H9 (cell line): ENCODE measurements at regions not wholly inside any gene's neighbourhood (a gene's known extent, or its start where the extent isn't known, plus 50 kb on each side); places are given as distances from the start of the nearest gene placed in this dataset.

Experiments used
- DNase-seq: peaks from one replicate; pipeline ENCODE4 v3.0.0-alpha.2; 2017
- H2AFZ ChIP-seq: one replicate; pipeline ENCODE4 v1.6.1; 2013; ENCODE audit warnings: mild to moderate bottlenecking, low read length, control low read depth, moderate library complexity
- H2AK5ac ChIP-seq: 2 replicates; pipeline ENCODE4 v1.6.1; 2013; ENCODE audit warnings: low read length, control low read depth, mixed read lengths; ENCODE audit not compliant: insufficient read length
- H2BK120ac ChIP-seq: one replicate; pipeline ENCODE4 v1.6.1; 2013; ENCODE audit warnings: low read depth, mild to moderate bottlenecking, low read length, control low read depth, inconsistent platforms; ENCODE audit not compliant: poor library complexity, severe bottlenecking
- H2BK12ac ChIP-seq: 2 replicates; pipeline ENCODE4 v1.6.1; 2013; ENCODE audit warnings: low read length, control low read depth, mixed read lengths, low read depth; ENCODE audit not compliant: insufficient read length
- H2BK15ac ChIP-seq: 2 replicates; pipeline ENCODE4 v1.6.1; 2013; ENCODE audit warnings: low read depth, low read length, control low read depth
- H2BK20ac ChIP-seq: one replicate; pipeline ENCODE4 v1.6.1; 2013; ENCODE audit warnings: low read depth, mild to moderate bottlenecking, low read length, control low read depth, inconsistent platforms; ENCODE audit not compliant: poor library complexity, severe bottlenecking
- H2BK5ac ChIP-seq: 2 replicates; pipeline ENCODE4 v1.6.1; 2013; ENCODE audit warnings: low read length, control low read depth, mixed read lengths; ENCODE audit not compliant: insufficient read length
- H3K14ac ChIP-seq: 2 replicates; pipeline ENCODE4 v1.6.1; 2013; ENCODE audit warnings: low read length, control low read depth; ENCODE audit not compliant: insufficient read depth
- H3K18ac ChIP-seq: 2 replicates; pipeline ENCODE4 v1.6.1; 2013; ENCODE audit warnings: low read depth, mild to moderate bottlenecking, mixed read lengths, low read length, control low read depth; ENCODE audit not compliant: insufficient read length
- H3K23ac ChIP-seq: 2 replicates; pipeline ENCODE4 v1.6.1; 2013; ENCODE audit warnings: low read length, control low read depth, mixed read lengths, low read depth; ENCODE audit not compliant: insufficient read length
- H3K23me2 ChIP-seq: 2 replicates; pipeline ENCODE4 v1.6.1; 2013; ENCODE audit warnings: low read depth, mild to moderate bottlenecking, mixed read lengths, low read length, control low read depth; ENCODE audit not compliant: insufficient read length, poor library complexity, severe bottlenecking
- H3K27ac ChIP-seq: 2 replicates; pipeline ENCODE4 v1.5.1; 2013; ENCODE audit warnings: low read length, control low read depth, mixed read lengths, low read depth; ENCODE audit not compliant: insufficient read length
- H3K27me3 ChIP-seq: 2 replicates; pipeline ENCODE4 v1.6.1; 2013; ENCODE audit warnings: low read length, control low read depth, inconsistent platforms; ENCODE audit not compliant: insufficient read depth
- H3K4ac ChIP-seq: 2 replicates; pipeline ENCODE4 v1.6.1; 2013; ENCODE audit warnings: low read depth, mild to moderate bottlenecking, control low read depth, inconsistent platforms, low read length, moderate library complexity
- H3K4me1 ChIP-seq: 2 replicates; pipeline ENCODE4 v1.6.1; 2013; ENCODE audit warnings: low read length, control low read depth, inconsistent platforms; ENCODE audit not compliant: insufficient read depth
- H3K4me2 ChIP-seq: 2 replicates; pipeline ENCODE4 v1.6.1; 2013; ENCODE audit warnings: low read length, control low read depth, mixed read lengths; ENCODE audit not compliant: insufficient read length, insufficient read depth
- H3K56ac ChIP-seq: 2 replicates; pipeline ENCODE4 v1.6.1; 2013; ENCODE audit warnings: low read depth, mild to moderate bottlenecking, mixed read lengths, low read length, control low read depth; ENCODE audit not compliant: insufficient read length
- H3K79me1 ChIP-seq: 2 replicates; pipeline ENCODE4 v1.6.1; 2013; ENCODE audit warnings: low read depth, mild to moderate bottlenecking, moderate library complexity, low read length, control low read depth, inconsistent platforms; ENCODE audit not compliant: insufficient read depth, poor library complexity, severe bottlenecking
- H3K79me2 ChIP-seq: 2 replicates; pipeline ENCODE4 v1.6.1; 2013; ENCODE audit warnings: low read length, control low read depth, inconsistent platforms; ENCODE audit not compliant: insufficient read depth
- H3K9ac ChIP-seq: 2 replicates; pipeline ENCODE4 v1.6.1; 2013; ENCODE audit warnings: low read length, control low read depth, mixed read lengths; ENCODE audit not compliant: insufficient read length; ENCODE audit errors: extremely low read depth
- H3K9me3 ChIP-seq: one replicate; pipeline ENCODE4 v1.6.1; 2013; ENCODE audit warnings: low read depth, low read length, inconsistent platforms; ENCODE audit not compliant: control insufficient read depth
- H3T11ph ChIP-seq: one replicate; pipeline ENCODE4 v1.6.1; 2013; ENCODE audit warnings: mild to moderate bottlenecking, low read length, control low read depth, inconsistent platforms
- H4K20me1 ChIP-seq: one replicate; pipeline ENCODE4 v1.6.1; 2013; ENCODE audit not compliant: control insufficient read depth, insufficient read length, insufficient read depth
- H4K5ac ChIP-seq: 2 replicates; pipeline ENCODE4 v1.6.1; 2013; ENCODE audit warnings: low read depth, mild to moderate bottlenecking, mixed read lengths, low read length, control low read depth; ENCODE audit not compliant: insufficient read length
- H4K8ac ChIP-seq: replicated peaks from 2 replicates; pipeline ENCODE4 v1.6.1; 2013; ENCODE audit warnings: low read length, control low read depth, mixed read lengths, low read depth; ENCODE audit not compliant: insufficient read length
- H4K91ac ChIP-seq: 2 replicates; pipeline ENCODE4 v1.6.1; 2013; ENCODE audit warnings: low read depth, mild to moderate bottlenecking, moderate library complexity, mixed read lengths, low read length, control low read depth; ENCODE audit not compliant: insufficient read length
- H3K27ac Mint-ChIP-seq, 3 experiments: 2 replicates in 2 of 3; 3 replicates in 1 of 3; pipeline ENCODE4 v1.8.0; 2020 to 2021; ENCODE audit warnings: mixed read lengths in 3 of 3, mild to moderate bottlenecking in 1 of 3, moderate library complexity in 1 of 3
- H3K27me3 Mint-ChIP-seq: 2 replicates; pipeline ENCODE4 v1.8.0; 2021; ENCODE audit warnings: low read depth, mild to moderate bottlenecking, moderate library complexity, mixed read lengths
- H3K36me3 Mint-ChIP-seq, 3 experiments: 2 replicates in 2 of 3; 3 replicates in 1 of 3; pipeline ENCODE4 v1.8.0; 2020 to 2021; ENCODE audit warnings: low read depth in 3 of 3, mixed read lengths in 3 of 3; ENCODE audit not compliant: insufficient read depth in 1 of 3
- H3K4me1 Mint-ChIP-seq, 2 experiments: 2 replicates each; pipeline ENCODE4 v1.8.0; 2020; ENCODE audit warnings: mixed read lengths in 2 of 2
- H3K4me3 Mint-ChIP-seq, 2 experiments: 2 replicates in 1 of 2; 3 replicates in 1 of 2; pipeline ENCODE4 v1.8.0; 2020 to 2021; ENCODE audit warnings: mild to moderate bottlenecking in 2 of 2, mixed read lengths in 2 of 2, moderate library complexity in 1 of 2
- H3K9me3 Mint-ChIP-seq, 2 experiments: 2 replicates in 1 of 2; 3 replicates in 1 of 2; pipeline ENCODE4 v1.8.0; 2020; ENCODE audit warnings: mild to moderate bottlenecking in 2 of 2, mixed read lengths in 2 of 2, moderate library complexity in 1 of 2
- WGBS: extraction: QIAGEN DNeasy Blood & Tissue Kit; methylation state at CpG from one replicate; pipeline ENCODE4 v1.1.7; 2013; ENCODE audit warnings: missing lambda C conversion rate, low lambda C conversion rate, mixed read lengths; ENCODE audit not compliant: insufficient read length; ENCODE audit errors: extremely low coverage; 5-methylcytosine and 5-hydroxymethylcytosine counted together
- TF ChIP-seq, protein P1 (sequence below): fragments of 200-600 bp; sonication (generic); conservative IDR thresholded peaks from 3 replicates; pipeline ENCODE4 v1.8.0; 2021; ENCODE audit warnings: antibody characterized with exemption, mild to moderate bottlenecking

DNA sequence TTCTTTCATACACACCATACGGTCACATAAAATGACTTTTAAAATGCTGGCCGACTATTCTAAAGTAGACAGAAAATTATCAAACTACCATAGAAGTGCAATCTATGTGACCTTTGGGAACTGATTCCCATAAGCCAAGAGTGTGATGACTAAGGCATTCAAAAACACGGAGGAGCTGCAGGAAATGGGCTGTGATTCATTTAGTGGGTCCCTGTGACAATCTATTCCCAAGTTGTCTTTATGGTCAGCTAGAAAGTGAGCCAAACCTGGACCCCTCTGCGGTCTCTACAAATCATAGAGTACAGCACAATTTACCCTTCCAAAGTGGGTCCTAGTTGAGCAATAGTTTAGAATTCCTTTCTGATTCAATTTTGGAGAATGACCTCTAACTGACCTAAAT lies 251.5 kb upstream of the CBLB start:
- Histone ChIP-seq H3K18ac (no peak overlapping the region), H3K23me2 (no peaks in the 10 kb centered on the region), H4K5ac (no peak overlapping the region), H4K20me1 (no peaks in the 10 kb centered on the region), H2AFZ (no peak overlapping the region), H3K4me1 (no peaks in the 10 kb centered on the region), H3K4me2 (no peak overlapping the region), H3K27me3 (no peaks in the 10 kb centered on the region), H4K8ac (no peak overlapping the region), H3K79me2 (no peaks in the 10 kb centered on the region), H3K14ac (no peak overlapping the region), H2BK120ac (no peak overlapping the region), H3K23ac (no peak overlapping the region), H3K56ac (no peak overlapping the region), H2BK20ac (no peak overlapping the region), H3K27ac (no peak overlapping the region), H3K79me1 (no peaks in the 10 kb centered on the region), H3T11ph (no peak overlapping the region), H2BK15ac (no peak overlapping the region), H2AK5ac (no peak overlapping the region), H3K4ac (no peak overlapping the region), H3K9me3 (no peaks in the 10 kb centered on the region), H3K9ac (no peak overlapping the region), H4K91ac (no peak overlapping the region), H2BK12ac (no peak overlapping the region), H2BK5ac (no peak overlapping the region)
- WGBS, result no CpG with 5 or more reads among the region's 4 CpGs
- no peak for DNase-seq
- Mint-ChIP-seq H3K27me3 (no peaks in the 10 kb centered on the region), H3K4me3 (no peak overlapping the region), H3K27ac (no peak overlapping the region), H3K36me3 (no peaks in the 10 kb centered on the region), H3K9me3 (no peaks in the 10 kb centered on the region; a peak in 1 of 5 replicates), H3K4me1 (peaks cover 3 to 4% of the 10 kb centered on the region in 2 experiments; a peak in 2 of 4 replicates)
- TF ChIP-seq, protein P1, sequence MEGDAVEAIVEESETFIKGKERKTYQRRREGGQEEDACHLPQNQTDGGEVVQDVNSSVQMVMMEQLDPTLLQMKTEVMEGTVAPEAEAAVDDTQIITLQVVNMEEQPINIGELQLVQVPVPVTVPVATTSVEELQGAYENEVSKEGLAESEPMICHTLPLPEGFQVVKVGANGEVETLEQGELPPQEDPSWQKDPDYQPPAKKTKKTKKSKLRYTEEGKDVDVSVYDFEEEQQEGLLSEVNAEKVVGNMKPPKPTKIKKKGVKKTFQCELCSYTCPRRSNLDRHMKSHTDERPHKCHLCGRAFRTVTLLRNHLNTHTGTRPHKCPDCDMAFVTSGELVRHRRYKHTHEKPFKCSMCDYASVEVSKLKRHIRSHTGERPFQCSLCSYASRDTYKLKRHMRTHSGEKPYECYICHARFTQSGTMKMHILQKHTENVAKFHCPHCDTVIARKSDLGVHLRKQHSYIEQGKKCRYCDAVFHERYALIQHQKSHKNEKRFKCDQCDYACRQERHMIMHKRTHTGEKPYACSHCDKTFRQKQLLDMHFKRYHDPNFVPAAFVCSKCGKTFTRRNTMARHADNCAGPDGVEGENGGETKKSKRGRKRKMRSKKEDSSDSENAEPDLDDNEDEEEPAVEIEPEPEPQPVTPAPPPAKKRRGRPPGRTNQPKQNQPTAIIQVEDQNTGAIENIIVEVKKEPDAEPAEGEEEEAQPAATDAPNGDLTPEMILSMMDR, result no peak
